ENCODE measurements at regions not wholly inside any gene's neighbourhood (a gene's known extent, or its start where the extent isn't known, plus 50 kb on each side); places are given as distances from the start of the nearest gene placed in this dataset.
"Not testable (repeated sequence)": the region's sequence is repeated elsewhere in the genome, so short reads cannot be mapped to it uniquely, and the experiment has no call there.

- not testable (repeated sequence) for H3K27me3 Mint-ChIP-seq; H3K4me3 Mint-ChIP-seq; H3K36me3 Mint-ChIP-seq (ENCODE audit: low read depth); DNase-seq; ATAC-seq; H3K9me3 Mint-ChIP-seq
- Mint-ChIP-seq H3K27ac (peak overlapping the region; percentile 53), H3K4me1 (peaks cover 16% of the 10 kb centered on the region)
These were observed 54.1 kb upstream of the NBPF9 start for GRCh38 chr1:149157409-149157808.

GRCh38 chr1:149158308-149158707, 55.0 kb upstream of the NBPF9 start:
- H3K4me3 Mint-ChIP-seq; H3K9me3 Mint-ChIP-seq; H3K36me3 Mint-ChIP-seq (ENCODE audit: low read depth); ATAC-seq; H3K27me3 Mint-ChIP-seq; H3K27ac Mint-ChIP-seq; DNase-seq: not testable (repeated sequence)
- peaks cover 16% of the 10 kb centered on the region for H3K4me1 Mint-ChIP-seq

- peak; percentile 75 for ATAC-seq
- DNase-seq; H3K27ac Mint-ChIP-seq; H3K36me3 Mint-ChIP-seq (ENCODE audit: low read depth); H3K4me3 Mint-ChIP-seq; H3K27me3 Mint-ChIP-seq; H3K9me3 Mint-ChIP-seq: not testable (repeated sequence)
- peaks cover 14% of the 10 kb centered on the region for H3K4me1 Mint-ChIP-seq
These were observed 59.7 kb upstream of the NBPF9 start for GRCh38 chr1:149163063-149163444.

- H3K9me3 Mint-ChIP-seq; ATAC-seq; H3K36me3 Mint-ChIP-seq (ENCODE audit: low read depth); H3K27ac Mint-ChIP-seq; DNase-seq; H3K27me3 Mint-ChIP-seq; H3K4me1 Mint-ChIP-seq: not testable (repeated sequence)
- H3K4me3 Mint-ChIP-seq, result peak overlapping the region; percentile 71
These were observed 71.4 kb upstream of the NBPF9 start for GRCh38 chr1:149174765-149175164.

DNA sequence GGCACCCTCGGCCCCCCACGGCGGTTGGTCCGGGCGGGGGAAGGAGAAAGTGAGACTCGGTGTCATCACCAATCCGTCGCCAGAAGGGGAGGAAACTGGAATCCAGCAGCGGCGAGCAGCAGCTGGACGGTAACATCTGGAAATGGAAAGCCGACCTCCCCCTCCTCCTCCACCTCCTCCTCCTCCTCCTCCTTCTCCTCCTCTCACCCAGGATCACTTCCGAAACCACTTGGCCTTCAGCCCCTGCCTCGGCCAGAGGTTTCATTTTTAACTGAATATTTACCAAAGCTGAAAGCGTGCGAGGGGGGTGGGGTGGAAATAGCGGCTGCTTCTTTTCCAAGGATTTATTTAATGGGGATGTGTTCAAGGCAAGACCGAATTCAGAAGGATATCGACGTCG, 72.5 kb upstream of the NBPF9 start:
- peak; percentile 4 for DNase-seq
- H3K4me3 Mint-ChIP-seq, result peak overlapping the region; percentile 57
- not testable (repeated sequence) for ATAC-seq; H3K4me1 Mint-ChIP-seq; H3K27ac Mint-ChIP-seq; H3K9me3 Mint-ChIP-seq; H3K27me3 Mint-ChIP-seq; H3K36me3 Mint-ChIP-seq (ENCODE audit: low read depth)

DNA sequence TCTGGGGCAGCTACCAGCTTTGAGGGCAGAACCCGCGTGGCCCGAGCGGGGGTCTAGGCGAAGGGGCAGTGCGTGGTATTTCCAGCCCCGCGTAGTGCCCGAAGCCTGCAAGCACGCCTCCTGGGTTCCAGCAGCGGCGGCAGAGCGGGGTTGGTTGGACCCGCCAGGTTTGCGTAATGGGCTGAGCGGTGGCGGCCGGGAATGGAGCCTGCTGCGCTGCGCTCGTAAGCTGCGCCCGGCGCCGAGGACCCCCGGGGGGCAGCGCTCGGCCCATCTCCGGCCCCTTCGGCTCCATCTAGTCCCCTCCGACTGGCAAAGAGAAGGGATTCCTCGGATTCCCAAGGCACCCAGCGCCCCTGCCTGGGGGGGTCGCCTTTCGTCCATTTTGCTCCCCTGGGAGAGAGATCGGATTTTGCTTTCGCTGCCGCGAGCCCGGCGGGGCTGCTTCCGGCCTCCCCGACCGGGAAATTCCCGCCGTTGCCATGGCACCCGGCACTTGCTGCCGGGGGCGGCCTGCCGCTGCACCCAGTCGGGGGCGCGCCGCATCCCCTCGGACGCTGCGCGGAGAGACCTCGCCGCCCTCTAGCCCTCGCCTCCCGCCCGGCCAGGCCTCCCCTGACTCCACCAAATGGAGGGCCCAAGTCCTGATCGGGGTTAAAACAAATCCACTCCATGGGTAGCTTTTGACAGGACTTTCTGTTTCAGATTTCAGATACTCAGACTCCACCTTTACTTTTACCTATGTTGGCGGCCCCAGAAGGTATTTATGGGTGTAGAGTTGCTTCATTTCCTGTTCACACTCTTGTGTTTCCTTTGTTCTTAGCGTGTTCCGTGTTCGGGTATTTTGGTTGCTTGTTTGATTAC, 73.3 kb upstream of the NBPF9 start:
- DNase-seq, result peak; percentile 68
- H3K27ac Mint-ChIP-seq, result peak overlapping the region; percentile 77

GRCh38 chr1:149190742-149191141, 87.4 kb upstream of the NBPF9 start:
- not testable (repeated sequence) for H3K4me3 Mint-ChIP-seq; ATAC-seq; H3K27ac Mint-ChIP-seq; H3K36me3 Mint-ChIP-seq (ENCODE audit: low read depth); H3K4me1 Mint-ChIP-seq; DNase-seq; H3K27me3 Mint-ChIP-seq; H3K9me3 Mint-ChIP-seq

More for the DNA sequence above, 73.3 kb upstream of the NBPF9 start:
- H3K9me3 Mint-ChIP-seq; ATAC-seq; H3K4me1 Mint-ChIP-seq; H3K27me3 Mint-ChIP-seq; H3K36me3 Mint-ChIP-seq (ENCODE audit: low read depth): not testable (repeated sequence)
- peak overlapping the region; percentile 82 for H3K4me3 Mint-ChIP-seq

- not testable (repeated sequence) for H3K27me3 Mint-ChIP-seq; H3K27ac Mint-ChIP-seq; ATAC-seq; DNase-seq; H3K9me3 Mint-ChIP-seq; H3K4me3 Mint-ChIP-seq; H3K36me3 Mint-ChIP-seq (ENCODE audit: low read depth)
- peaks cover 16% of the 10 kb centered on the region for H3K4me1 Mint-ChIP-seq
These were observed 93.3 kb upstream of the NBPF9 start for GRCh38 chr1:149196651-149197050.

DNA sequence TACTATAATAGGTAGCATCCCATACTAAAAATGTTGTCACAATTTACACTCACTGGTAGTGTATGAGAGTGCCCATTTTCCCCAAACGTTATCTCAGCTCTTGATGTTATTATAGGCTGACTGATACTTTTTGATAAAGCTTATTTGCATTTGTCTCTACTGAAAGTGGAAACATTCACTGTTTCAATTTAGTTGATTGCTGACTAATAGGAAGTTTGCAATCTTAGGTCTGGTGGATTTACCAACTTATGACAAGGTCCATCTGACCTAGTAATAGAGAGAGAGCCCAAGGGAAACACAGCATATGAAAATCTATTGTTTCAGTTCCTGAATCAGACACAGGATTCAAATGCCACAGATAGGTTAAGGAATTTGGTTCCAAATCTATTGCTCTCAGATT, 97.2 kb upstream of the NBPF9 start:
- not testable (repeated sequence) for H3K9me3 Mint-ChIP-seq; DNase-seq; H3K27me3 Mint-ChIP-seq; H3K4me3 Mint-ChIP-seq; H3K27ac Mint-ChIP-seq; H3K36me3 Mint-ChIP-seq (ENCODE audit: low read depth)
- H3K4me1 Mint-ChIP-seq, result peaks cover 16% of the 10 kb centered on the region
- ATAC-seq, result peak; percentile 54

DNA sequence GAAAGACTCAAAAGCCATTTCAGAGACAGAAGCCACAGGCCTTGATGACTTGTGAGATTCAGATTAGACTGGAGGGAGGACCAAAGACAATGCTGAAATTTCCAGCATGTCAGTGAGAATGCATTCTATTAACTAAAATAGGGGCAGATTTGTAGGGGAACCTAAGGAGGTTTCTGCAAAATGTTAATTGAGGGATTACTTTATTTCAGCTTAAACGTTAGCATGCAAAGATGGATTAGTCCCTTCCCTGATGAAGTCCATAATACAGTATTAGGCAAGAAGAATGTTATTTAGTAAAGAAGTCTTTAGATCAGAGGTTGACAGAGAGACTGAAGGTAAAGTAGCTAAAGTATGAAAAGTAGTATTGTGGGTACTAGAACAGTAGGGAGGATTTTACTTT, 98.9 kb upstream of the NBPF9 start:
- DNase-seq; H3K4me3 Mint-ChIP-seq; H3K36me3 Mint-ChIP-seq (ENCODE audit: low read depth); H3K9me3 Mint-ChIP-seq; ATAC-seq; H3K27ac Mint-ChIP-seq; H3K4me1 Mint-ChIP-seq; H3K27me3 Mint-ChIP-seq: not testable (repeated sequence)

DNA sequence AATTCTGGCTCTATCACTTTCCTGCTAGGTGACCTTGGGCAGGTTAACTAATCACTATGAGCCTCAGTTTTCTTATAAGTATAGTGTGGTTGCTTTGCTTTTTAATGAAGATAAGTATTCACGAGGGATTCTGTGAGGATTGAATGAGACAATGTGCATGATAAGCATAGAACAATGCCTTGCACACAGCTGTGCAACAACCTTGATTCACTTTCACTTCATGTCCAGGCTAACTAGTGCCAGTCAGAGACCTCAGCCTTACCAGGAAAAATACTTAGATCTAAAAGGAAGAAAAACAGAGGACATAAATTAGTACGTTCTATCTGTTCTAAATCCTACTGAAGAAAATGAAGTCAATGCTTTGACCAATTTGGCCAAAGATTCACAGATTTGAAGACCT, 101.0 kb upstream of the NBPF9 start:
- not testable (repeated sequence) for ATAC-seq; H3K36me3 Mint-ChIP-seq (ENCODE audit: low read depth); H3K4me1 Mint-ChIP-seq; H3K4me3 Mint-ChIP-seq; H3K9me3 Mint-ChIP-seq; DNase-seq; H3K27ac Mint-ChIP-seq; H3K27me3 Mint-ChIP-seq

GRCh38 chr1:149208836-149209235, 105.5 kb upstream of the NBPF9 start:
- H3K4me3 Mint-ChIP-seq; H3K27me3 Mint-ChIP-seq; H3K27ac Mint-ChIP-seq; H3K9me3 Mint-ChIP-seq; ATAC-seq; H3K36me3 Mint-ChIP-seq (ENCODE audit: low read depth); H3K4me1 Mint-ChIP-seq; DNase-seq: not testable (repeated sequence)

DNA sequence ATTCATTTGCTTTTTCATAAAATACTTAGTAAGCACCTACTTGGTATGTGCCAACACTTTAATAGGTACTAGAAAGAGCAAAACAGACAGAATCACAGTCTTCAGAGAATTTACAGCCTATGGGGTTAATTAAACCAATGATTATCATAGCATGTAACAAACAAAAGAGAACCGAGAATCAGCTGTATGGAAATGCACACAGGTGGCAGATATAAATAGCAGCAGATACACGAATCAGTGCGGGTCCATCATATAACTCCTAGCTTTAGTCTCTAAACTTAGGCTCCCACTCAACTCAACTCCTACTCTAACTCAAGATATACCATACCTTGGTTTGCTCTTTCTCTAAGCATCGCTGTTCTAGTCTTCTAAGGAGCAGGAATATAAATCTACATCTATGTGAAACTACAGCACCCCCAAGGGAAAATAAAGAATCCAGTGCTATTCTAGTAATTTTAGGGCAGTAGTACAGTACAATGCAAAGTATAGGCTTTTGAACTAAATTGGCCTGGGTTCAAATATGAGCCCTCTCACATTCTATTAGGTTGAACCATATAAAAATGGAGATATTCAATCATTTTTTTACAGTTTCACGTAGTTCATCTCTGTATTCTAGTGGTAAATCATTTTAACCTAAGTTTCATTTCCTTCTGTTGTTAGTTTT, 108.5 kb upstream of the NBPF9 start:
- not testable (repeated sequence) for H3K4me1 Mint-ChIP-seq; ATAC-seq; H3K27ac Mint-ChIP-seq; DNase-seq; H3K9me3 Mint-ChIP-seq; H3K36me3 Mint-ChIP-seq (ENCODE audit: low read depth); H3K27me3 Mint-ChIP-seq; H3K4me3 Mint-ChIP-seq

DNA sequence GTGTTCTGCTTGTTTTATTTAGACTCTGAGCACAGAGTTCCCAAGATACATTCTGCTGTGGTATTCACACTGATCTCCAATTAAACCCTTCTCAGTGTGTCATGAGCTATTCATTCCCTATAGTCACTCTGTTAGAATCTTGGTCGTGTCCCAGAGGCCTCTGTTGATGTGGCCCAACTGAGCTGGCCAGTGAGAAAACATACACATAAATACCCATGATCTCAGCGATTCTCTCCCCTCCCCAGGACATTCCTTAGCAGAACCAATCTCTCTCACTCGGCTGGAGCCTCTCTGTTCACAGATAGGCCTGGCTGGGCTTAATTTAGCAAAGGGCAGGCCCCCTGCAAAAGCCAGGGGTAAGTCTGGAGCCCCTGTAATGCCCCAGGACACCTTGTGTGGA, 109.6 kb upstream of the NBPF9 start:
- not testable (repeated sequence) for H3K36me3 Mint-ChIP-seq (ENCODE audit: low read depth); DNase-seq; ATAC-seq; H3K9me3 Mint-ChIP-seq; H3K27ac Mint-ChIP-seq; H3K4me1 Mint-ChIP-seq; H3K4me3 Mint-ChIP-seq; H3K27me3 Mint-ChIP-seq

DNA sequence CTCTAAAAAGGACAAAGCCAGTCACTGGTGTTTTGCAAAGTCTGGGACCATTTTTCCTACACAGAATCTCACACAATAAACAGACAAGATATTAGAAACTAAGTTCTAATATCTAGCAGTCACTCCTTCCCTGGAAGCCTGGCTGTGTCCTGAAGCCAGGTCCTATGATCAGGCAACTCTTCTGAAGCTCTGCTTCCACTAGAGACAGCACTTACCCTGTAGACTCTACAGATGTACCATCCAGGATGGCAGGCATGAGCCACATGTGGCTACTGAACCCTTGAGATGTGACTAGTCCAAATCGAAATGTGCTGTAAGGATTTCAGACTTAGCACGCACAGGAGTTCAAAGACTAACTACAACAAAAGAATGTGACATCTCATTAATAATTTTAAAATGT, 110.3 kb upstream of the NBPF9 start:
- ATAC-seq; H3K27me3 Mint-ChIP-seq; H3K4me3 Mint-ChIP-seq; H3K9me3 Mint-ChIP-seq; H3K4me1 Mint-ChIP-seq; DNase-seq; H3K36me3 Mint-ChIP-seq (ENCODE audit: low read depth); H3K27ac Mint-ChIP-seq: not testable (repeated sequence)
